BLaER1 (cell line): ENCODE measurements at regions not wholly inside any gene's neighbourhood (a gene's known extent, or its start where the extent isn't known, plus 50 kb on each side); places are given as distances from the start of the nearest gene placed in this dataset.
"Not testable (repeated sequence)": the region's sequence is repeated elsewhere in the genome, so short reads cannot be mapped to it uniquely, and the experiment has no call there.

Experiments
- H3K27ac ChIP-seq: shearing (Covaris generic); formaldehyde crosslinking; 2 replicates; pipeline ENCODE4 v1.8.1; 2022
- H3K27me3 ChIP-seq: shearing (Covaris generic); formaldehyde crosslinking; 2 replicates; pipeline ENCODE4 v1.8.1; 2022
- H3K36me3 ChIP-seq: shearing (Covaris generic); formaldehyde crosslinking; 2 replicates; pipeline ENCODE4 v1.8.1; 2022
- H3K4me1 ChIP-seq: shearing (Covaris generic); formaldehyde crosslinking; 2 replicates; pipeline ENCODE4 v1.8.1; 2022
- H3K4me2 ChIP-seq: shearing (Covaris generic); formaldehyde crosslinking; 2 replicates; pipeline ENCODE4 v1.8.1; 2022
- H3K4me3 ChIP-seq: shearing (Covaris generic); formaldehyde crosslinking; 2 replicates; pipeline ENCODE4 v1.8.1; 2022
- H3K9ac ChIP-seq: shearing (Covaris generic); formaldehyde crosslinking; 2 replicates; pipeline ENCODE4 v1.8.1; 2022
- H3K9me3 ChIP-seq: shearing (Covaris generic); formaldehyde crosslinking; 2 replicates; pipeline ENCODE4 v1.8.1; 2022
- H4K20me1 ChIP-seq: shearing (Covaris generic); formaldehyde crosslinking; 2 replicates; pipeline ENCODE4 v1.8.1; 2022
- Cebpa-rat ChIP-seq: shearing (Covaris generic); IDR thresholded peaks from 2 replicates; pipeline ENCODE4 v1.8.1; 2022

DNA sequence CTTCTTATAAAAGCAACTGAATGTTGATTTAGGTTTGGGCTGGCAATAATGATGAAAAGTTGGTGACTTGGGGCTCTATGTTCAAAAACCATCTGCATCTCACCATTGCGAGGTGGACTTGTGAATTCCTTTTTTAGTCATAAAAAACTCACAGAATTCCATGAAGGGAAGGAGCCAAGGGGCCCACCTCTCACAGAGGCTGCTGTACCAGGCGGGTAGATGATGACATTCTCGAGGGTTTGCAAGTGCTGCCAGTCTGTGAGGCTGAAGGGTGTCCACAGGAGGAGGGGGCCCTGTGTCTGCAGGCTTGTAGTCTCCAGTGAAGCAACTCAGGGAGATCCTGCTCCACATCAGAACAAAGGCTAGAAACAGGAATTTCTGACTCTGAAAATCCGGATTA lies 195.5 kb upstream of the ZNF32 start:
- Histone ChIP-seq H3K27me3 (no peaks in the 10 kb centered on the region), H3K36me3 (no peaks in the 10 kb centered on the region), H3K4me2 (no peak overlapping the region), H3K4me1 (peaks cover 7% of the 10 kb centered on the region), H4K20me1 (no peaks in the 10 kb centered on the region), H3K9me3 (no peaks in the 10 kb centered on the region), H3K4me3 (no peak overlapping the region), H3K27ac (no peak overlapping the region), H3K9ac (no peak overlapping the region)
- TF ChIP-seq Cebpa-rat = no peak

DNA sequence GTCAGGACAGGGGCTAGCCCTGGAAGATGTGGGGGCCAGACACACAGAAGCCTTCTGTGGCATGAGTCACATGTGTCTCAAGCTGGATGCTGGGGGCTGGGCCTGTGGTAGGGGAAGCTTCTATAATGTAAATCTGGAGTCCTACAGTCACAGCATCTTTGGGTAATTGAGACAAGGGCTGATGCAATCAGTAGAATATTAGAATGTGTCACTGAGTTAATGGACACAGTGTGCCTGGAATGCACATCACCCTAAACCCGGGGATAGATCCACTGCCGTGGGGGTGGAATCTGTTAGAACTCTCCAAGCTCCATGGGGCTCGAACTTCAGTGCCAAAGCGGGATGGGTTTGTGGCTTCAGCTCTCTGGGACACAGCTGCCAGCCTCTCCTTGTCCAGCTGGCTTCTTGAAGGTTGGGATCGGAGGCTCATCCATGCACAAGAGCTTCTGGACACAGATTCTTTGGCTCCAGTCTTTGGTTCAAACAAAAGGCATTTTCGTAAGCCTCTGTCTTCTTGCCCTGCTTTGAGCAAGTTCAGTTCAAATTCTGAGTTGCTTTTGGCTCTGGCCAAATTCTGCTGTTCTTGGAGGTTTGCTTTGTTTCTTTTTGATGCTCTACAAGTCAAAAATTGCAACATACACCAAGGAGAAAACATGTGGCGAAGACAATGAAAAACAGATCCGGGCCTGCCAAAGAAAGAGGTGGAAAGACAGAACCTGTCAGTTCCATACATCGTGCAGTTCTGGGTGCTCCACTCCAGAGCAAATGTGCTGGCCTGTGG lies 194.8 kb upstream of the ZNF32 start:
- no peak for TF ChIP-seq Cebpa-rat
- H3K9ac ChIP-seq = no peak overlapping the region
- no peaks in the 10 kb centered on the region for H3K36me3 ChIP-seq
- no peak overlapping the region for H3K4me2 ChIP-seq
- H3K9me3 ChIP-seq = no peaks in the 10 kb centered on the region
- H3K4me3 ChIP-seq = no peak overlapping the region
- H3K27me3 ChIP-seq = no peaks in the 10 kb centered on the region
- no peaks in the 10 kb centered on the region for H4K20me1 ChIP-seq
- no peak overlapping the region for H3K27ac ChIP-seq
- peaks cover 7% of the 10 kb centered on the region for H3K4me1 ChIP-seq

GRCh38 chr10:43842496-43842895 lies 193.8 kb upstream of the ZNF32 start:
- H3K27me3 ChIP-seq = no peaks in the 10 kb centered on the region
- H3K36me3 ChIP-seq = no peaks in the 10 kb centered on the region
- no peak overlapping the region for H3K9ac ChIP-seq
- H3K27ac ChIP-seq = no peak overlapping the region
- no peak overlapping the region for H3K4me3 ChIP-seq
- no peaks in the 10 kb centered on the region for H3K9me3 ChIP-seq
- no peaks in the 10 kb centered on the region for H4K20me1 ChIP-seq
- H3K4me1 ChIP-seq = peaks cover 7% of the 10 kb centered on the region
- no peak overlapping the region for H3K4me2 ChIP-seq
- no peak for TF ChIP-seq Cebpa-rat

DNA sequence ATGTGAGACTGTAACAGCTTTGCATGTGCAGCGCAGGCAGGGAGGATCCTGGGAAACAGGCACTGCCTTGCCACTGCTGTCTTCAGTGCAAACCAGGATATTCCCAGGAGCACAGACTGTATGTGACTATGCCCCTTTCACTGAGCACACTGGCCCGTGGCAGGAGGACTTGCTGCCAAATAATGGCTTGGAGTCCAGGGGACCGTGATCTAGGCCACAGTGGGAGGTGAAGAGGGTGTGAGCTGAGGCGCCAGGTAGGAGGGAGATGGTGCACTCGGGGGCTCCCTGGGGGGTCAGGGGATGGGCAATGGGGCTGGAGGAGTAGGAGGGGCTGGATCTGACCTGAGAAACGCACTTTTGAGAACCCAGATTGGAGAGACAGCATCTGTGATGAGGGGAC lies 193.4 kb upstream of the ZNF32 start:
- Histone ChIP-seq H3K4me2 (no peak overlapping the region), H3K9ac (no peak overlapping the region), H3K4me3 (no peak overlapping the region), H3K9me3 (no peaks in the 10 kb centered on the region), H3K36me3 (no peaks in the 10 kb centered on the region), H4K20me1 (no peaks in the 10 kb centered on the region), H3K4me1 (peaks cover 7% of the 10 kb centered on the region), H3K27me3 (no peaks in the 10 kb centered on the region), H3K27ac (no peak overlapping the region)
- no peak for TF ChIP-seq Cebpa-rat

- Histone ChIP-seq H3K27ac (no peak overlapping the region), H3K4me1 (no peaks in the 10 kb centered on the region), H3K9me3 (peaks cover 11% of the 10 kb centered on the region), H3K4me3 (no peak overlapping the region), H3K36me3 (no peaks in the 10 kb centered on the region), H4K20me1 (no peaks in the 10 kb centered on the region), H3K9ac (no peak overlapping the region), H3K27me3 (no peaks in the 10 kb centered on the region), H3K4me2 (no peak overlapping the region)
- no peak for TF ChIP-seq Cebpa-rat
Observed at GRCh38 chr10:43839973-43840372, 191.3 kb upstream of the ZNF32 start.

- not testable (repeated sequence) for H3K4me1 ChIP-seq, H3K27me3 ChIP-seq
Observed at GRCh38 chr10:43834751-43835150, 186.1 kb upstream of the ZNF32 start.

GRCh38 chr10:43827853-43828252 lies 179.2 kb upstream of the ZNF32 start:
- Histone ChIP-seq H3K4me1 (no peaks in the 10 kb centered on the region), H3K4me3 (no peak overlapping the region), H3K36me3 (no peaks in the 10 kb centered on the region), H3K9ac (no peak overlapping the region), H4K20me1 (no peaks in the 10 kb centered on the region), H3K9me3 (no peaks in the 10 kb centered on the region; the same call in none of the 2 replicates), H3K27ac (no peak overlapping the region), H3K27me3 (no peaks in the 10 kb centered on the region), H3K4me2 (no peak overlapping the region)
- TF ChIP-seq Cebpa-rat = no peak

More at GRCh38 chr10:43834751-43835150, 186.1 kb upstream of the ZNF32 start:
- not testable (repeated sequence) for H3K9ac ChIP-seq, H3K27ac ChIP-seq, H3K4me2 ChIP-seq, H3K4me3 ChIP-seq, H3K36me3 ChIP-seq, H4K20me1 ChIP-seq
- H3K9me3 ChIP-seq = peaks cover 11% of the 10 kb centered on the region

- H3K27ac ChIP-seq = no peak overlapping the region
- H3K27me3 ChIP-seq = no peaks in the 10 kb centered on the region
- no peak overlapping the region for H3K9ac ChIP-seq
Observed at GRCh38 chr10:43825984-43826383, 177.3 kb upstream of the ZNF32 start.

GRCh38 chr10:43825421-43825820 lies 176.7 kb upstream of the ZNF32 start:
- Histone ChIP-seq H3K27me3 (no peaks in the 10 kb centered on the region), H3K4me3 (no peak overlapping the region), H3K27ac (no peak overlapping the region), H3K4me2 (no peak overlapping the region), H3K4me1 (peaks cover 9% of the 10 kb centered on the region), H3K9me3 (no peaks in the 10 kb centered on the region; the same call in none of the 2 replicates), H4K20me1 (no peaks in the 10 kb centered on the region), H3K36me3 (no peaks in the 10 kb centered on the region), H3K9ac (no peak overlapping the region)
- TF ChIP-seq Cebpa-rat = no peak

More at GRCh38 chr10:43825984-43826383, 177.3 kb upstream of the ZNF32 start:
- Histone ChIP-seq H4K20me1 (no peaks in the 10 kb centered on the region), H3K36me3 (no peaks in the 10 kb centered on the region), H3K4me3 (no peak overlapping the region), H3K9me3 (no peaks in the 10 kb centered on the region; the same call in none of the 2 replicates), H3K4me2 (no peak overlapping the region), H3K4me1 (peaks cover 3% of the 10 kb centered on the region)
- TF ChIP-seq Cebpa-rat = no peak

DNA sequence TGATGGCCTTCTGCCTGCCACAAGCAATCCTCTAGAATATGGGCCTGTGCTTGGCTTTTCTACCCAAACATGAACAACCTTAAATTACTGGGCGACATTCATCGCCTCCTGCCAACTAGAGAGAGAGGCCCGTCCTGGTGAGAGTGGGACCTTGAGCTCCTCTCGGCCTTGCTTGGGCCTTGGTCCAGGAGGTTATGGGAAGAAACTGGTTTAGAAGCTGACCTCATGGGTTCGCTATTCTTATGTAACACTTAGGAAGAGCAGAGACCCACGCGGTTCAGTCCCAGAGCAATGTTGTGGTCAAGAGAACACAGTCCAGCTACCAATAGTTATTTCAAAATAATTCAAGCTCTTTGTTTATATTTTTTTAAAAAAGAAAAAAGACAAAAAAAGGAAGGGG lies 176.3 kb upstream of the ZNF32 start:
- H3K9me3 ChIP-seq = no peaks in the 10 kb centered on the region; the same call in none of the 2 replicates
- TF ChIP-seq Cebpa-rat = no peak

More for the DNA sequence above, 176.3 kb upstream of the ZNF32 start:
- no peak overlapping the region for H3K27ac ChIP-seq
- H3K4me3 ChIP-seq = no peak overlapping the region
- peaks cover 13% of the 10 kb centered on the region for H3K4me1 ChIP-seq
- no peak overlapping the region for H3K4me2 ChIP-seq
- no peaks in the 10 kb centered on the region for H4K20me1 ChIP-seq
- no peak overlapping the region for H3K9ac ChIP-seq
- H3K27me3 ChIP-seq = no peaks in the 10 kb centered on the region
- no peaks in the 10 kb centered on the region for H3K36me3 ChIP-seq
